Mesothelial cell of epicardium (in vitro differentiated cells): ENCODE measurements at regions not wholly inside any gene's neighbourhood (a gene's known extent, or its start where the extent isn't known, plus 50 kb on each side); places are given as distances from the start of the nearest gene placed in this dataset.
A peak's percentile ranks its signal among the peaks of the same experiment; 100 is the strongest.

Experiments
- DNase-seq, 2 experiments: peaks; one replicate each; pipeline ENCODE4 v3.0.0; 2021; ENCODE audit warnings: low spot score in 2 of 2; ENCODE audit not compliant: unreplicated experiment in 2 of 2
- H3K27ac Mint-ChIP-seq: 2 replicates; pipeline ENCODE4 v1.8.0; 2021; ENCODE audit warnings: mixed read lengths
- H3K27me3 Mint-ChIP-seq: 2 replicates; pipeline ENCODE4 v1.8.0; 2021; ENCODE audit warnings: low read depth, mixed read lengths
- H3K36me3 Mint-ChIP-seq: 2 replicates; pipeline ENCODE4 v1.8.0; 2021; ENCODE audit warnings: mixed read lengths
- H3K4me1 Mint-ChIP-seq: 2 replicates; pipeline ENCODE4 v1.8.0; 2021; ENCODE audit warnings: mixed read lengths
- H3K4me3 Mint-ChIP-seq: 2 replicates; pipeline ENCODE4 v1.8.0; 2021; ENCODE audit warnings: mild to moderate bottlenecking, moderate library complexity, mixed read lengths
- H3K9me3 Mint-ChIP-seq: 2 replicates; pipeline ENCODE4 v1.8.0; 2021; ENCODE audit warnings: mixed read lengths
- CTCF ChIP-seq: fragments of 200-600 bp; sonication (generic); IDR thresholded peaks from one replicate; pipeline ENCODE4 v1.5.0; 2021; ENCODE audit warnings: antibody characterized with exemption; ENCODE audit not compliant: unreplicated experiment

GRCh38 chr4:57435300-57435699 is 325.1 kb upstream of the IGFBP7 start:
- no peak for DNase-seq

GRCh38 chr4:57430726-57431125 is 320.5 kb upstream of the IGFBP7 start:
- Mint-ChIP-seq H3K36me3 (no peaks in the 10 kb centered on the region), H3K4me3 (no peak overlapping the region), H3K27ac (no peak overlapping the region), H3K27me3 (no peaks in the 10 kb centered on the region), H3K9me3 (no peaks in the 10 kb centered on the region), H3K4me1 (peaks cover 5% of the 10 kb centered on the region)
- no peak for DNase-seq
- no peak for TF ChIP-seq CTCF

More at GRCh38 chr4:57435300-57435699, 325.1 kb upstream of the IGFBP7 start:
- no peak overlapping the region for H3K27ac Mint-ChIP-seq
- H3K4me3 Mint-ChIP-seq = no peak overlapping the region
- no peak for TF ChIP-seq CTCF
- no peaks in the 10 kb centered on the region for H3K36me3 Mint-ChIP-seq
- peaks cover 3% of the 10 kb centered on the region for H3K4me1 Mint-ChIP-seq
- H3K9me3 Mint-ChIP-seq = no peaks in the 10 kb centered on the region
- no peaks in the 10 kb centered on the region for H3K27me3 Mint-ChIP-seq

- Mint-ChIP-seq H3K36me3 (peaks cover 4% of the 10 kb centered on the region), H3K27me3 (no peaks in the 10 kb centered on the region), H3K27ac (no peak overlapping the region), H3K4me1 (peaks cover 16% of the 10 kb centered on the region), H3K9me3 (peaks cover 8% of the 10 kb centered on the region), H3K4me3 (no peak overlapping the region)
- peak; percentile 51 to 76 for DNase-seq
- TF ChIP-seq CTCF = peak; percentile 73
These were observed 316.7 kb upstream of the IGFBP7 start for GRCh38 chr4:57426779-57427395.

- no peak for TF ChIP-seq CTCF
- Mint-ChIP-seq H3K9me3 (peaks cover 12% of the 10 kb centered on the region), H3K4me1 (peaks cover 13% of the 10 kb centered on the region), H3K4me3 (no peak overlapping the region), H3K27ac (no peak overlapping the region), H3K36me3 (peaks cover 9% of the 10 kb centered on the region), H3K27me3 (no peaks in the 10 kb centered on the region)
- DNase-seq = no peak
These were observed 315.4 kb upstream of the IGFBP7 start for GRCh38 chr4:57425610-57426009.

GRCh38 chr4:57424232-57424897 is 314.2 kb upstream of the IGFBP7 start:
- no peaks in the 10 kb centered on the region for H3K27me3 Mint-ChIP-seq
- H3K27ac Mint-ChIP-seq = no peak overlapping the region
- H3K4me3 Mint-ChIP-seq = no peak overlapping the region
- H3K36me3 Mint-ChIP-seq = peaks cover 9% of the 10 kb centered on the region
- peaks cover 13% of the 10 kb centered on the region for H3K4me1 Mint-ChIP-seq
- H3K9me3 Mint-ChIP-seq = peaks cover 12% of the 10 kb centered on the region
- DNase-seq = no peak
- no peak for TF ChIP-seq CTCF
